ENCODE measurements at regions not wholly inside any gene's neighbourhood (a gene's known extent, or its start where the extent isn't known, plus 50 kb on each side); places are given as distances from the start of the nearest gene placed in this dataset.
"Not testable (repeated sequence)": the region's sequence is repeated elsewhere in the genome, so short reads cannot be mapped to it uniquely, and the experiment has no call there.

GRCh38 chr3:30453360-30454039, 152.9 kb upstream of the TGFBR2 start:
- no peak overlapping the region for H3K4me2 ChIP-seq
- no peak for TF ChIP-seq Cebpa-rat (IDR thresholded peaks at IDR 0.05)
- no peaks in the 10 kb centered on the region for H3K4me1 ChIP-seq
- no peaks in the 10 kb centered on the region for H4K20me1 ChIP-seq
- H3K36me3 ChIP-seq = no peaks in the 10 kb centered on the region
- H3K4me3 ChIP-seq = no peak overlapping the region
- no peak overlapping the region for H3K27ac ChIP-seq
- no peak overlapping the region for H3K9ac ChIP-seq
- H3K9me3 ChIP-seq = peaks cover 6% of the 10 kb centered on the region; the same call in 1 of the 2 replicates
- no peaks in the 10 kb centered on the region for H3K27me3 ChIP-seq

GRCh38 chr3:30454636-30455035, 151.8 kb upstream of the TGFBR2 start:
- Histone ChIP-seq H3K9ac (no peak overlapping the region), H3K36me3 (no peaks in the 10 kb centered on the region), H3K4me1 (no peaks in the 10 kb centered on the region), H4K20me1 (no peaks in the 10 kb centered on the region), H3K4me2 (no peak overlapping the region), H3K9me3 (peaks cover 6% of the 10 kb centered on the region; the same call in 1 of the 2 replicates), H3K27me3 (no peaks in the 10 kb centered on the region), H3K4me3 (no peak overlapping the region), H3K27ac (no peak overlapping the region)
- no peak for TF ChIP-seq Cebpa-rat (IDR thresholded peaks at IDR 0.05)

- not testable (repeated sequence) for H3K4me3 ChIP-seq, H3K4me1 ChIP-seq, H3K9me3 ChIP-seq, H3K27ac ChIP-seq, H3K27me3 ChIP-seq, H4K20me1 ChIP-seq, H3K9ac ChIP-seq, H3K4me2 ChIP-seq, H3K36me3 ChIP-seq
These were observed 151.3 kb upstream of the TGFBR2 start for GRCh38 chr3:30455112-30455511.

- Histone ChIP-seq H3K9ac (no peak overlapping the region), H4K20me1 (no peaks in the 10 kb centered on the region), H3K27me3 (no peaks in the 10 kb centered on the region), H3K9me3 (peaks cover 6% of the 10 kb centered on the region; the same call in 1 of the 2 replicates), H3K36me3 (no peaks in the 10 kb centered on the region), H3K4me2 (no peak overlapping the region), H3K27ac (no peak overlapping the region), H3K4me3 (no peak overlapping the region), H3K4me1 (no peaks in the 10 kb centered on the region)
- no peak for TF ChIP-seq Cebpa-rat (IDR thresholded peaks at IDR 0.05)
These were observed 150.6 kb upstream of the TGFBR2 start for GRCh38 chr3:30455840-30456239.

- Histone ChIP-seq H3K27ac (no peak overlapping the region), H3K4me2 (no peak overlapping the region)
- TF ChIP-seq Cebpa-rat (IDR thresholded peaks at IDR 0.05) = no peak
These were observed 150.1 kb upstream of the TGFBR2 start for GRCh38 chr3:30456264-30456663.

GRCh38 chr3:30457081-30457480, 149.3 kb upstream of the TGFBR2 start:
- Histone ChIP-seq H3K9me3 (peaks cover 6% of the 10 kb centered on the region; the same call in 1 of the 2 replicates), H3K36me3 (no peaks in the 10 kb centered on the region), H3K4me1 (no peaks in the 10 kb centered on the region), H3K27ac (no peak overlapping the region), H3K4me3 (no peak overlapping the region), H3K4me2 (no peak overlapping the region), H3K9ac (no peak overlapping the region), H3K27me3 (no peaks in the 10 kb centered on the region), H4K20me1 (no peaks in the 10 kb centered on the region)
- no peak for TF ChIP-seq Cebpa-rat (IDR thresholded peaks at IDR 0.05)

More at GRCh38 chr3:30456264-30456663, 150.1 kb upstream of the TGFBR2 start:
- H3K4me3 ChIP-seq = no peak overlapping the region
- H3K36me3 ChIP-seq = no peaks in the 10 kb centered on the region
- peaks cover 6% of the 10 kb centered on the region; the same call in 1 of the 2 replicates for H3K9me3 ChIP-seq
- H3K9ac ChIP-seq = no peak overlapping the region
- H3K4me1 ChIP-seq = no peaks in the 10 kb centered on the region
- no peaks in the 10 kb centered on the region for H4K20me1 ChIP-seq
- no peaks in the 10 kb centered on the region for H3K27me3 ChIP-seq

- no peak for TF ChIP-seq Cebpa-rat (IDR thresholded peaks at IDR 0.05)
- Histone ChIP-seq H3K4me1 (no peaks in the 10 kb centered on the region), H3K4me3 (no peak overlapping the region), H3K9ac (no peak overlapping the region), H3K4me2 (no peak overlapping the region), H3K27me3 (no peaks in the 10 kb centered on the region), H3K9me3 (peaks cover under 1% of the 10 kb centered on the region; the same call in 1 of the 2 replicates), H3K36me3 (no peaks in the 10 kb centered on the region), H3K27ac (no peak overlapping the region), H4K20me1 (no peaks in the 10 kb centered on the region)
These were observed 148.7 kb upstream of the TGFBR2 start for GRCh38 chr3:30457726-30458125.

- H3K4me1 ChIP-seq = no peaks in the 10 kb centered on the region
- no peak overlapping the region for H3K27ac ChIP-seq
These were observed 147.8 kb upstream of the TGFBR2 start for GRCh38 chr3:30458376-30459171.

GRCh38 chr3:30461311-30461710, 145.1 kb upstream of the TGFBR2 start:
- Histone ChIP-seq H3K9me3 (peaks cover 14% of the 10 kb centered on the region; the same call in 1 of the 2 replicates), H3K9ac (no peak overlapping the region), H3K4me1 (no peaks in the 10 kb centered on the region)

More at GRCh38 chr3:30458376-30459171, 147.8 kb upstream of the TGFBR2 start:
- TF ChIP-seq Cebpa-rat (IDR thresholded peaks at IDR 0.05) = no peak
- Histone ChIP-seq H3K9me3 (no peaks in the 10 kb centered on the region), H3K27me3 (no peaks in the 10 kb centered on the region), H3K4me2 (no peak overlapping the region), H3K9ac (no peak overlapping the region), H4K20me1 (no peaks in the 10 kb centered on the region), H3K4me3 (no peak overlapping the region), H3K36me3 (no peaks in the 10 kb centered on the region)

More at GRCh38 chr3:30461311-30461710, 145.1 kb upstream of the TGFBR2 start:
- no peak overlapping the region for H3K4me2 ChIP-seq
- no peaks in the 10 kb centered on the region for H3K36me3 ChIP-seq
- H3K27me3 ChIP-seq = no peaks in the 10 kb centered on the region
- H3K27ac ChIP-seq = no peak overlapping the region
- H4K20me1 ChIP-seq = no peaks in the 10 kb centered on the region
- no peak for TF ChIP-seq Cebpa-rat (IDR thresholded peaks at IDR 0.05)
- H3K4me3 ChIP-seq = no peak overlapping the region
